ENCODE measurements at regions not wholly inside any gene's neighbourhood (a gene's known extent, or its start where the extent isn't known, plus 50 kb on each side); places are given as distances from the start of the nearest gene placed in this dataset.

- 95% methylated on average over 11 of the region's 11 CpGs for WGBS (ENCODE audit: insufficient coverage, low coverage, low lambda C conversion rate, missing lambda C conversion rate)
- H3K36me3 ChIP-seq = no peaks in the 10 kb centered on the region
- H3K27ac ChIP-seq = no peak overlapping the region
- H3K4me3 ChIP-seq = no peak overlapping the region
- no peaks in the 10 kb centered on the region for H3K4me1 ChIP-seq
- no peak for TF ChIP-seq POLR2A (IDR thresholded peaks at IDR 0.05)
- no peak for TF ChIP-seq CTCF (IDR thresholded peaks at IDR 0.05)
- ATAC-seq (no peak), DNase-seq (no peak)
- peaks cover 0 to 8% (median 2%) of the 10 kb centered on the region in 4 donors for H3K9me3 ChIP-seq
- H3K27me3 ChIP-seq = no peaks in the 10 kb centered on the region
- intact Hi-C loops (cut with DNase I) = no loop called here
Measured at GRCh38 chr11:70746351-70746750, 348.0 kb downstream of the CTTN start.

- Histone ChIP-seq H3K27ac (no peak overlapping the region), H3K4me1 (no peaks in the 10 kb centered on the region), H3K36me3 (no peaks in the 10 kb centered on the region), H3K27me3 (no peaks in the 10 kb centered on the region), H3K4me3 (no peak overlapping the region), H3K9me3 (peaks cover 0 to 12% (median 2%) of the 10 kb centered on the region in 4 donors)
- no peak for ATAC-seq
- intact Hi-C loops (cut with DNase I) = no loop called here
- DNase-seq = no peak
- TF ChIP-seq CTCF (IDR thresholded peaks at IDR 0.05) = no peak
- TF ChIP-seq POLR2A (IDR thresholded peaks at IDR 0.05) = no peak
- WGBS (ENCODE audit: insufficient coverage, low coverage, low lambda C conversion rate, missing lambda C conversion rate) = no CpG with 5 or more reads among the region's 4 CpGs
Measured at GRCh38 chr11:70747285-70747684, 349.0 kb downstream of the CTTN start.

GRCh38 chr11:70747921-70748320, 349.6 kb downstream of the CTTN start:
- H3K27me3 ChIP-seq = no peaks in the 10 kb centered on the region
- ATAC-seq (no peak), DNase-seq (no peak)
- no peaks in the 10 kb centered on the region for H3K4me1 ChIP-seq
- H3K4me3 ChIP-seq = no peak overlapping the region
- TF ChIP-seq CTCF (IDR thresholded peaks at IDR 0.05) (no peak), POLR2A (IDR thresholded peaks at IDR 0.05) (no peak)
- intact Hi-C loops (cut with DNase I) = no loop called here
- H3K36me3 ChIP-seq = no peaks in the 10 kb centered on the region
- H3K27ac ChIP-seq = no peak overlapping the region
- peaks cover 0 to 12% (median 2%) of the 10 kb centered on the region in 4 donors for H3K9me3 ChIP-seq
- 72% methylated on average over 3 of the region's 5 CpGs for WGBS (ENCODE audit: insufficient coverage, low coverage, low lambda C conversion rate, missing lambda C conversion rate)

- no peaks in the 10 kb centered on the region for H3K36me3 ChIP-seq
- H3K27ac ChIP-seq = no peak overlapping the region
- 71% methylated on average over 4 of the region's 4 CpGs for WGBS (ENCODE audit: insufficient coverage, low coverage, low lambda C conversion rate, missing lambda C conversion rate)
- no peak for DNase-seq
- peaks cover 0 to 12% (median 2%) of the 10 kb centered on the region in 4 donors for H3K9me3 ChIP-seq
- no peak overlapping the region for H3K4me3 ChIP-seq
- intact Hi-C loops (cut with DNase I) = no loop called here
- no peaks in the 10 kb centered on the region for H3K4me1 ChIP-seq
- TF ChIP-seq CTCF (IDR thresholded peaks at IDR 0.05) (no peak), POLR2A (IDR thresholded peaks at IDR 0.05) (no peak)
- ATAC-seq = no peak
- no peaks in the 10 kb centered on the region for H3K27me3 ChIP-seq
Measured at GRCh38 chr11:70751142-70751734, 352.9 kb downstream of the CTTN start.
